ENCODE measurements at regions not wholly inside any gene's neighbourhood (a gene's known extent, or its start where the extent isn't known, plus 50 kb on each side); places are given as distances from the start of the nearest gene placed in this dataset.

DNA sequence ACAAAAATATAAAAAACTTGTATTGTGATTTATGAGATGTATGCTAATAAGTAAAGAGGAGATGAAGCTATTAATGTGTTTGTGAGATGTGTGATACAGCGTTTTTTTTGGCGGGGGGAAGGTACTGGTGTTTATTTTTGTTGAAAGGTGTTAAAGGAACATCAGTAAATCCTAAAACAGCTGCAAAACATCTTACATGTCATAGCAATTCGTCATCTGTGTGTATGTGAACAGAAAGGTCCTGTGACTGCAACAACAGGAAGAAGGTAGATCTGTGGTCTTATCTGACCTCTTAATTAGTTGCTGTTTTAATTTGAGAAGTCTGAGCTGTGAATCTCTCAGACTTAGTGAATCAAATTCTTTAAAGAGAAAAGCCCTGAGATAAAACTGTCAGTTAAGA is 1041.1 kb downstream of the JRKL start:
- Mint-ChIP-seq H3K27ac (no peak overlapping the region), H3K4me3 (no peak overlapping the region), H3K36me3 (ENCODE audit: low read depth) (no peaks in the 10 kb centered on the region), H3K9me3 (no peaks in the 10 kb centered on the region), H3K4me1 (no peaks in the 10 kb centered on the region), H3K27me3 (no peaks in the 10 kb centered on the region)
- POLR2A ChIA-PET = no interaction called here
- DNase-seq = no peak
- CTCF ChIA-PET = no interaction called here

DNA sequence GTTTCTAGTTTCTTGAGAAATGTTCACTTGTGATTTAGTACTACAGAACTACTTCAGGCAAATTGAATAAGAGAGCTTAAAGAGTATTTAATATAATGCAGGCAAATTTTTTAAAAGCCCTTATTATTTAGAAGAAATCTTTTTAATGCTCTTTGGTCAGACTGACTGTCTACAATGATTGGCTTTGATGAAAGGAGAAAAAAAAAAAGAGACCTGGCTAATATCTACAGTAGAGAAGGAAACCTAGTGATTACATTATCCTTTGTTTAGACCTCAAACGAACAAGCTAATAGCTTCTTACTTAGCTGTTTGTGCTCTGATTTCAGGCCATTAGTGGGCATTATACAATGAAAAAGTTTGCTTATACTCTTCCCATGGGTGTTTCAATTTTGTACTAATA is 1043.1 kb downstream of the JRKL start:
- Mint-ChIP-seq H3K27ac (no peak overlapping the region), H3K27me3 (no peaks in the 10 kb centered on the region), H3K4me3 (no peak overlapping the region), H3K9me3 (peaks cover 4% of the 10 kb centered on the region), H3K4me1 (no peaks in the 10 kb centered on the region), H3K36me3 (ENCODE audit: low read depth) (no peaks in the 10 kb centered on the region)
- DNase-seq = no peak
- CTCF ChIA-PET = interaction anchor here (0.7 kb wide), 1 partner anchor 327 kb away, joined by 3 read pairs; no protein-coding TSS in a partner anchor
- POLR2A ChIA-PET = no interaction called here

DNA sequence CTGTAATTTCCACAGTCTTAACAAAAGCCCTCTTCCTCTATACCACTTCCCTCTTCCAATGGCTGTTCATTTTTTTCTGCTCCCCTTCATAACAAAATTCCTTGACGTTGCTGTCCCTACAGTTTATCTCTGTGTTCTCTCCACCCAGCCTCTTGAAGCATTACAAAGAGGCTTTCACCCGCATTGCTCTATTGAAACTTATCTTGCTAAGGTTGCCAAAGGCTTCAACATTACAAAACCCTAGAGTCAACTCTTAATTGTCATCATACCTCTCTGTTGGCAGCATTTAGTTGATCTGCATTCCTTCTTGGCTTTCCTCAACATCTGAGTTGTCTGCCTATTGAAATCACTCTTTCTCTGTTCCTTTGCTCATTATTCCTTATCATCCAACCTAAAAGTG is 1055.7 kb downstream of the JRKL start:
- peaks cover 2% of the 10 kb centered on the region for H3K9me3 Mint-ChIP-seq
- no peak for DNase-seq
- H3K4me3 Mint-ChIP-seq = no peak overlapping the region
- POLR2A ChIA-PET = no interaction called here
- CTCF ChIA-PET = no interaction called here
- no peaks in the 10 kb centered on the region for H3K27me3 Mint-ChIP-seq
- H3K36me3 Mint-ChIP-seq (ENCODE audit: low read depth) = no peaks in the 10 kb centered on the region
- H3K4me1 Mint-ChIP-seq = no peaks in the 10 kb centered on the region
- no peak overlapping the region for H3K27ac Mint-ChIP-seq

DNA sequence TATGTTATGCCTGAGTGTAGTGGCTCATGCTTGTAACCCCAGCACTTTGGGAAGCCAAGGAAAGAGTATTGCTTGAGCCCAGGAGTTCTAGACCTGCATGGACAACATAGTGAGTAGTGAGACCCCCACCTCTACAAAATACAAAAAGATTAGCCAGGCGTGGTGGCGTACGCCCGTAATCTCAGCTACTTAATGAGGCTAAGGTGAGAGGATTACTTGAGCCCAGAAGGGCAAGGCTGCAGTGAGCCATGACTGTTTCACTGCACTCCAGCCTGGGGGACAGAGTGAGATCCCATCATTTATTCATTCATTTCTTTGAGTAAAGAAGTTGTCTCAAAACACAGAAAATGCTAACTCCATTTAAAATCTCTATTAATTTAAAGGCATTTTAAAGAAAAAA is 1061.6 kb downstream of the JRKL start:
- ChIA-PET POLR2A (no interaction called here), CTCF (no interaction called here)
- Mint-ChIP-seq H3K9me3 (no peaks in the 10 kb centered on the region), H3K27ac (no peak overlapping the region), H3K27me3 (no peaks in the 10 kb centered on the region), H3K36me3 (ENCODE audit: low read depth) (no peaks in the 10 kb centered on the region), H3K4me1 (no peaks in the 10 kb centered on the region), H3K4me3 (no peak overlapping the region)
- no peak for DNase-seq

DNA sequence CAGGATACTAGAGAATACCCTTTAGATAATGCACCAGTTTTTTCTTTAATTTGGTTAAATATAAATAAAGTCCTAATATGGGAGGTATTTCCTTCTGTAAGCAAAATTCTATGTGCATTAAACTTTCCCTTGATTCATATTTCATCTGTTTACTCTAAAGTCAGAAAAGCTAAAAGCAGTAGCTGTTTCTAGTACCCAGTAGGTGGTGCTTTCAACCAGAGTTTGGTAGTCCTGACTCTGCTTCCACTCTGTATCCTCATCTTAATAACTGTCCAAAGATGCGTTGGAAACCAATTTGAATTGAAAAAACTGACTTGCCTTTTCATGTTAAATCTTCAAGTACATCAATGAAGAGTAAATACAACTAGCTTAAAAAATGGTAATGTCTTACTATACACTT is 1065.2 kb downstream of the JRKL start:
- Mint-ChIP-seq H3K36me3 (ENCODE audit: low read depth) (no peaks in the 10 kb centered on the region), H3K27me3 (no peaks in the 10 kb centered on the region), H3K27ac (no peak overlapping the region), H3K9me3 (peaks cover 2% of the 10 kb centered on the region), H3K4me1 (no peaks in the 10 kb centered on the region), H3K4me3 (no peak overlapping the region)
- ChIA-PET POLR2A (no interaction called here), CTCF (no interaction called here)
- no peak for DNase-seq

DNA sequence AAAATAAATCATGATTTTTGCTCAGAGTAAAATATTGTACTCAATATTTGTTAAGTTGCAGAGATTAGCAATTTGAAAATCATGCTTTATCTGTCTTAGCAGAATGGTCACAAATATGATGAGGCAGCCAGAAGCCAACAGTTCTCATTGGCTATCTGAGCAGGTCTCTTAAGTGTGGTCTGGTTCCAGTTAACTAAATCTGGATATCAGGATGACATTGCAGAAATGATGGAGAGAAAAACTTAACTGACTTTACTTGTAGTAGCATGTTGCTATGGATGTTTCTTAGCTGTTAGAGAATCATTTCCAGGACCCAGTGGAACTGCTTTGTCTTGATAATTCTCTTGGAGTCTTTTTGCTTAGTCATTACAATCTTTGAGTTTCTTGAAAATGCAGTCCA is 1070.3 kb downstream of the JRKL start:
- Mint-ChIP-seq H3K36me3 (ENCODE audit: low read depth) (no peaks in the 10 kb centered on the region), H3K27me3 (no peaks in the 10 kb centered on the region), H3K4me1 (no peaks in the 10 kb centered on the region), H3K27ac (no peak overlapping the region), H3K4me3 (no peak overlapping the region), H3K9me3 (peaks cover 16% of the 10 kb centered on the region)
- ChIA-PET CTCF (no interaction called here), POLR2A (no interaction called here)
- no peak for DNase-seq

DNA sequence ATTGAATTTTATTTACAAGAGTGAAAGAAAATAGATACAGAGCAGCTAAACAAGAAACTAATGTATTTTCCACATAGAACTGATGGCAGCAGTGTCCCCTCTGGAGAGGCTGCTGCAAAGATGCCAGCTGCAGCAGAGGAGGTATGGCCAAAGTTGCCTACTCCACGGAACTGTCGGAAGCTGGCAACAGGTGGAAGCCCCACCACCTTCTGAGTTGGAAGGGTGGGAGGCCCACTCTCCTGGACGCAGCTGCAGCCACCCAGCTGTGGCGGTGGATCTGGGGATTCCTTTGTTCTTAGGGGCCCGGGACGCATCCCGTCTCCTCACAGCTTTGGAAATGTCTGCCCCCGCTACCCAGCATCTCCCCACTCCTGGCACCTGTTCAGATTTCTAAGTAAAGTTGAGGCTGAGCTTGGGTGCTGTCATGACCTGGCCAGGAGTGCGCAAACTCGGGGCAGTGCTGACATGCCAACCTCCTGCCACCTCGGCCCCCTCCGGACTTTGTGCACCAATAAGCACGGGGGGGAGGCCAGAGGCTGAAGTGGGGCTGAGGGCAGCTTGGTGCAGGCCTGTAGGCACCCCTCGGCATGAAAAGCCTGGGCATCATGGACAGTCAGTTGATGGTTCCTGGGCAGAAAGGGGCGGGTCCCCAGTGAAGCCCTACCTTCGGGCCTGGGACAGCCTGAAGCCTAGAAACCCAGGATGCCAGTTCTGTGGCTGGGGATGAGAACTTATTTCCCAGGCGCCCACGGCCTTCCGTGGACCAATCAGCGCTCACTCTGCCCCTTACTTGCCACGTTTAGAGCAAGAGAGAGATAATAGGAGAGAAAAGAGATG is 1071.4 kb downstream of the JRKL start:
- no peaks in the 10 kb centered on the region for H3K27me3 Mint-ChIP-seq
- no peaks in the 10 kb centered on the region for H3K36me3 Mint-ChIP-seq (ENCODE audit: low read depth)
- H3K27ac Mint-ChIP-seq = no peak overlapping the region
- ChIA-PET POLR2A (no interaction called here), CTCF (no interaction called here)
- peaks cover 16% of the 10 kb centered on the region for H3K9me3 Mint-ChIP-seq
- H3K4me1 Mint-ChIP-seq = no peaks in the 10 kb centered on the region
- H3K4me3 Mint-ChIP-seq = no peak overlapping the region
- DNase-seq = no peak

DNA sequence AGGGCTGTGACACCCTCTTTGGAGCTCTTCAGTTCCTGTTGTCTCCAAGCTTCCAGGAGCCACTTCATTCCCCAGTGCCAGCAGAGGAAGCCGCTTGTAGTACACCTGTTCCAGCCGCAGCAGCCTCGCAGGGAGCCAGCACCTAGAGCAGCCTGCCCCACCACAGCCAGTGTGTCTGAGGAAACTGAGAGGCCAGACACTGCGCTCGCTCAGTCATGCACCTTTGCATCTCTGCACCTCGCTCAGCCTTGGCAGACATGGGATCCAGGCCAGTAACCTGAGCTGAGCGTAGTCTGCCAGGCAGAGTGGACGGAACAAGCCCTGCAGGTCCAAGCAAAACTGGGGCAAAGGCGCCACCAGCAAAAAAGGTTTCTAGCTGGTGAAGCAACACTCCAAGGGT is 1072.1 kb downstream of the JRKL start:
- no peaks in the 10 kb centered on the region for H3K4me1 Mint-ChIP-seq
- no peaks in the 10 kb centered on the region for H3K27me3 Mint-ChIP-seq
- DNase-seq = no peak
- H3K9me3 Mint-ChIP-seq = peaks cover 16% of the 10 kb centered on the region
- H3K4me3 Mint-ChIP-seq = no peak overlapping the region
- ChIA-PET CTCF (no interaction called here), POLR2A (no interaction called here)
- H3K27ac Mint-ChIP-seq = no peak overlapping the region
- no peaks in the 10 kb centered on the region for H3K36me3 Mint-ChIP-seq (ENCODE audit: low read depth)

DNA sequence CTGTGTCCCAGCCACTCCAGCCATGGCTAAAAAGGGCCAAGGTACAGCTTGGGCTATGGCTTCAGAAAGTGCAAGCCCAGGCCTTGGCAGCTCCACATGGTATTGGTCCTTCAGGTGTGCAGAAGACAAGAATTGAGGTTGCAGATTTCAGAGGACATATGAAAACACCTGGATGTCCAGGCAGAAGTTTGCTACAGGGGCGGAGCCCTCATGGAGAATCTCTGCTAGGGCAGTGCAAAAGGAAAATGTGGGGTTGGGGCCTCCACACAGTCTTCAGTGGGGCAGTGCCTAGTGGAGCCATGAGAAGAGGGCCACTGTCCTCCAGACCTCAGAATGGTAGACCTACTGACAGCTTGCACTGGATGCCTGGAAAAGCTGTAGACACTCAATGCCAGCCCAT is 1074.1 kb downstream of the JRKL start:
- Mint-ChIP-seq H3K4me3 (no peak overlapping the region), H3K9me3 (peaks cover 16% of the 10 kb centered on the region), H3K4me1 (no peaks in the 10 kb centered on the region), H3K27me3 (no peaks in the 10 kb centered on the region), H3K36me3 (ENCODE audit: low read depth) (no peaks in the 10 kb centered on the region), H3K27ac (no peak overlapping the region)
- POLR2A ChIA-PET = no interaction called here
- DNase-seq = no peak
- CTCF ChIA-PET = no interaction called here

DNA sequence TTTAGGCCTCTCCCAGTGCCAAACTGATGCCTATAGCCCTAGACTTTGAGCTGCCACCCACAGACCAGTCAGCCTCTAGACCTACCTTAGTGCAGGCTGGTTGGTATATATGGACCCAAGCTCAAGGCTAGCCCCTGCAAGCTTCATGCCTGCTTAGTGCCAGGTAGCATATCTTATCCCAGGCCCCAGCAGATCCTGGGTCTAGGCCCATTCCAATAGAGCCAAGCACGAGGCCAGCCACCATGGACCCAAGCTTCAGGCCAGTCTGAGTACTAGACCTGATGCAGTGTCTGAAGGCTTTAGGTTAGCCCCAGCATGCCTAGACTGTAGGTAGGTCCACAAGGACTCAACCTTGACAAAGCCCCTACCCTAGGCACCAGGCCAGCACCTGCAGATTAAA is 1081.7 kb downstream of the JRKL start:
- Mint-ChIP-seq H3K27ac (no peak overlapping the region), H3K9me3 (peaks cover 15% of the 10 kb centered on the region)

DNA sequence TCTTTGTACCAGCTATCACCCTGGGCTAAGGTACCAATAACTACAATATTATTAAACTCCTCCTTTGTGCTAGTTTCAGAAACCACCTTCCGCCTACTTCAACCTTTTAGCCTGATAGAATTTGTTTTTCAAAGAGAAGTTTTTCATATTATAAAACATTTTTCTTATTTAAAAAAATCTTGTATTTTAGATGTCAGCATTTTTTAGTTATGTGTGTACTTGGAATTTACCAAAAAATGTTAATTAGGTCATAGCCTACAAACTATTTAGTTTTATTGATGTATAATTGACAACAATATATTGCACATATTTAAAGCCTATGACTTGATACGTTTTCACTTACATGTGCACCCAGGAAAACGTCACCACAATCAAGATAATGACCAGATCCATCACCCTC is 1097.6 kb downstream of the JRKL start:
- ChIA-PET POLR2A (no interaction called here), CTCF (no interaction called here)
- Mint-ChIP-seq H3K36me3 (ENCODE audit: low read depth) (no peaks in the 10 kb centered on the region), H3K9me3 (peaks cover 16% of the 10 kb centered on the region), H3K27me3 (no peaks in the 10 kb centered on the region), H3K4me3 (no peak overlapping the region), H3K4me1 (no peaks in the 10 kb centered on the region), H3K27ac (no peak overlapping the region)
- no peak for DNase-seq

More for the DNA sequence above, 1081.7 kb downstream of the JRKL start:
- CTCF ChIA-PET = no interaction called here
- H3K36me3 Mint-ChIP-seq (ENCODE audit: low read depth) = no peaks in the 10 kb centered on the region
- H3K27me3 Mint-ChIP-seq = no peaks in the 10 kb centered on the region
- H3K4me1 Mint-ChIP-seq = no peaks in the 10 kb centered on the region
- no peak overlapping the region for H3K4me3 Mint-ChIP-seq
- POLR2A ChIA-PET = no interaction called here
- DNase-seq = no peak

DNA sequence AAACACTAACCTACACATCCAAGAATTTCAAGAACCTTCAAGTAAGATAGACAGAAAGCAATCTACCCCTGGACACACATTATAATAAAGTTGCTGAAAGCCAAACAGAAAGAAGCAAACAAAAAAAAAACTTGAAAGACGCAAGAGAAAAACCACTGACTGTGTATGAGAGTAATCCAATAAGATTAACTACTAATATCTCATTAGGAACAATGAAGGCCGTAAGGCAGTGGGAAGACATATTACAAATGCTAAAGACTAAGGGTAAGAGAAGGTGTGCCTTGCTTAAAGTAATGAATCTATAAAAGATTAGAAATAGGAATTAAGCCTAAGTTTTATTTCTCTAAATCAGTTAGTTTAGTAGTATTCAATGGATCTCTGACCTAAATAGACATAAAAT is 1109.1 kb downstream of the JRKL start:
- ChIA-PET CTCF (no interaction called here), POLR2A (no interaction called here)
- Mint-ChIP-seq H3K27ac (no peak overlapping the region), H3K4me3 (no peak overlapping the region), H3K36me3 (ENCODE audit: low read depth) (no peaks in the 10 kb centered on the region), H3K27me3 (no peaks in the 10 kb centered on the region), H3K4me1 (no peaks in the 10 kb centered on the region), H3K9me3 (peaks cover 5% of the 10 kb centered on the region)
- DNase-seq = no peak

DNA sequence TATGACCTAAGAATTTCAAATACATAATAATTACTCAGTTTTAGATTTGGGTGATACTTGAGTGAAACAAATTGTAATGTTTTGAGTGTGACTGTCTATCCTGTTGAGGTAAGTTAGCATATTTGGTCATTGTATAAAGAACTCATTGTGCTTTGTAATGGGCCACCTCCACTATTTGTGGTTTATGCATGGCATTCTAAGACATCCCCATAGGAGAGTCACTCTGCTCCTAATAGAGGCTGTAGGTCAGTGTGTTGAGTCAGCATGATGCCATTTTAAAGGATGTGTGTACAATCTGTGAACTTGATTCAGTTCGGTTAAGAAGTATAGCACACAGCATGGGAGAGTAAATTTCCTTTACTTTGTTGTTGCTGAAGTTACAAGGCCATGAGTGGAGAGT is 1112.4 kb downstream of the JRKL start:
- DNase-seq = no peak
- peaks cover 4% of the 10 kb centered on the region for H3K9me3 Mint-ChIP-seq
- POLR2A ChIA-PET = no interaction called here
- no peaks in the 10 kb centered on the region for H3K36me3 Mint-ChIP-seq (ENCODE audit: low read depth)
- H3K4me3 Mint-ChIP-seq = no peak overlapping the region
- no peak overlapping the region for H3K27ac Mint-ChIP-seq
- CTCF ChIA-PET = no interaction called here
- H3K4me1 Mint-ChIP-seq = no peaks in the 10 kb centered on the region
- H3K27me3 Mint-ChIP-seq = no peaks in the 10 kb centered on the region

DNA sequence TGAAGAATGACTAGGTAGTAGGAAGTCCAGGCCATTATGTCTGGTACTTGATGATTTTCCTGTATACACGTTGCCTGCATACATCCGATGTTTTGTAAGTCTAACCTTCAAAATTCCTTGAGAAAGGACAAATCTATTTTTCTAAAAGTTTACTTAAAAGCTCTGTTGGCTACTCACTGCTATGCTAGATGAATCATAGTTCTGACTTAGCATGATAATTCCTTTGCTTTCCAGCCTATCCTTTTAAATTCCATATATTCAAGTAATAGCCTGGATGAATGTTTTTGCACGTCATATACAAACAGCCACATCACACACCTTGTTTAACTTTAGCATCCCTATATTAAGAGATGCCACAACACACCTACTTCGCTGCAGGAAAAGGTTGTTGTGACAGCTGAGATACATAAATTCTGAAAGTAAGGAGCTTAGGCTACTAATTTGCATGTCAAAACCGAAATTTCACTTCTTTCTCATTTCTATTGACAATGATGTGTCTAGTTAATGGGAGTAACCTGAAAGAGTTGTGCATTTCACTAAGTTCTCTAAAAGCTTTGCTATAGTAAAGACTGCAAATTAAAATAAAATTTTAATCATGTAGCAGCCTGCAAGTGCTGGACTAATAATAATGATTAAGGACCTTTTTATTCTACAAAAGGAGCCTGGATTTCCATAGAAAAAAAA is 1116.4 kb downstream of the JRKL start:
- no peak for DNase-seq
- Mint-ChIP-seq H3K4me3 (no peak overlapping the region), H3K27me3 (no peaks in the 10 kb centered on the region), H3K9me3 (peaks cover 11% of the 10 kb centered on the region), H3K27ac (no peak overlapping the region), H3K36me3 (ENCODE audit: low read depth) (no peaks in the 10 kb centered on the region), H3K4me1 (no peaks in the 10 kb centered on the region)
- ChIA-PET POLR2A (no interaction called here), CTCF (no interaction called here)

Measured in activated CD4-positive, alpha-beta memory T cell treated with anti-CD3 and anti-CD28 coated beads, Interleukin-2, amount 10 ng/mL, durations not matched to agents 7 days and 5 days (primary cell).